ENCODE measurements at regions not wholly inside any gene's neighbourhood (a gene's known extent, or its start where the extent isn't known, plus 50 kb on each side); places are given as distances from the start of the nearest gene placed in this dataset.

DNA sequence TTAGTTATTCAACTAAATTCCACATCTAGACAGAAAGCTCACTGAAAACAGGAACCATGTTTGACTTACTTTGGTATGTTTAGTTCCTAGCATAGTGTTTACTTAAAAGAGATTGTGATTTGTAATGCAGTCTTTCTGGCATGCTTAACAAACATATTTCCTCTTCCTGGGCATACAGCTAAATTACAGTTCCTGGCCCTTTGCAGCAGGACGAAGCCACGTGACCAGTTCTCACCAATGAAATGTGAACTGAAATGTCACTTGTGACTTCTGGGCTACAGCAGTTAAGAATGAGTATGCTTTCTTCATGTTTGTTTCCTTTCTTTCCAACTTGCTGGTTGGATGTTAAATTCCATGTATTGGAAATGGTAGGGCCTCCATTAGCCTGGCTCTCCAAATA is 330.5 kb downstream of the FIGN start:
- H3K27me3 ChIP-seq (ENCODE audit: insufficient read depth, low read depth): no peaks in the 10 kb centered on the region
- H4K20me1 ChIP-seq (ENCODE audit: insufficient read depth): no peaks in the 10 kb centered on the region
- no peak overlapping the region for H3K4me2 ChIP-seq
- H3K4me1 ChIP-seq (ENCODE audit: low read depth, poor library complexity, severe bottlenecking): no peaks in the 10 kb centered on the region
- no peak overlapping the region for H2AFZ ChIP-seq (ENCODE audit: low read depth)
- no peak overlapping the region for H3K27ac ChIP-seq
- no peaks in the 10 kb centered on the region for H3K79me2 ChIP-seq (ENCODE audit: insufficient read depth, low read depth)
- H3K9ac ChIP-seq: no peak overlapping the region
- no peak overlapping the region for H3K4me3 ChIP-seq (IDR thresholded peaks at IDR 0.05; ENCODE audit: insufficient read depth, low read depth, low read length)
- no peaks in the 10 kb centered on the region for H3K36me3 ChIP-seq (ENCODE audit: insufficient read depth)
- TF ChIP-seq, protein P1, sequence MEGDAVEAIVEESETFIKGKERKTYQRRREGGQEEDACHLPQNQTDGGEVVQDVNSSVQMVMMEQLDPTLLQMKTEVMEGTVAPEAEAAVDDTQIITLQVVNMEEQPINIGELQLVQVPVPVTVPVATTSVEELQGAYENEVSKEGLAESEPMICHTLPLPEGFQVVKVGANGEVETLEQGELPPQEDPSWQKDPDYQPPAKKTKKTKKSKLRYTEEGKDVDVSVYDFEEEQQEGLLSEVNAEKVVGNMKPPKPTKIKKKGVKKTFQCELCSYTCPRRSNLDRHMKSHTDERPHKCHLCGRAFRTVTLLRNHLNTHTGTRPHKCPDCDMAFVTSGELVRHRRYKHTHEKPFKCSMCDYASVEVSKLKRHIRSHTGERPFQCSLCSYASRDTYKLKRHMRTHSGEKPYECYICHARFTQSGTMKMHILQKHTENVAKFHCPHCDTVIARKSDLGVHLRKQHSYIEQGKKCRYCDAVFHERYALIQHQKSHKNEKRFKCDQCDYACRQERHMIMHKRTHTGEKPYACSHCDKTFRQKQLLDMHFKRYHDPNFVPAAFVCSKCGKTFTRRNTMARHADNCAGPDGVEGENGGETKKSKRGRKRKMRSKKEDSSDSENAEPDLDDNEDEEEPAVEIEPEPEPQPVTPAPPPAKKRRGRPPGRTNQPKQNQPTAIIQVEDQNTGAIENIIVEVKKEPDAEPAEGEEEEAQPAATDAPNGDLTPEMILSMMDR (conservative IDR thresholded peaks at IDR 0.05; ENCODE audit: low read depth, low read length): no peak

DNA sequence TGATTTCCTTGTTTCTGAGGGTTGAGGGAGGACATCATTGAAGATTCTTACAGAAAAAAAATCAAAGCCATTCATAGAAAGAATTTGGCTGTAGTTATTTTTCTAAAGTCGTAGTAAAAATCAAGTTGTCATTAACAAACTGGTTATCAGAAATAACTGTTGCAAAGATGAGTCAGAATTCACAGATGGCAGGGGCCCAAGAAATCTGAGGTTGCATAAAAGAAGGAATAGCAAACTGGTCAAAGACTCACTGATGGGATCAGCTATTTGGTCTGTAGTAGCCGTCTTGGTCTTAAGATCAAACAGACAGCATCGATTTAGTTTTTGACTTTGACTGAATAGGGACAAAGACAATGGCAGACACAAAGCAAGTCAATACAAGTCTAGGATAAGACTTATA is 334.3 kb downstream of the FIGN start:
- no peak overlapping the region for H3K27ac ChIP-seq
- H2AFZ ChIP-seq (ENCODE audit: low read depth): no peak overlapping the region
- H3K4me3 ChIP-seq (IDR thresholded peaks at IDR 0.05; ENCODE audit: insufficient read depth, low read depth, low read length): no peak overlapping the region
- H4K20me1 ChIP-seq (ENCODE audit: insufficient read depth): no peaks in the 10 kb centered on the region
- H3K27me3 ChIP-seq (ENCODE audit: insufficient read depth, low read depth): no peaks in the 10 kb centered on the region
- no peaks in the 10 kb centered on the region for H3K4me1 ChIP-seq (ENCODE audit: low read depth, poor library complexity, severe bottlenecking)
- H3K36me3 ChIP-seq (ENCODE audit: insufficient read depth): no peaks in the 10 kb centered on the region
- H3K4me2 ChIP-seq: no peak overlapping the region
- TF ChIP-seq, protein P1 (conservative IDR thresholded peaks at IDR 0.05; ENCODE audit: low read depth, low read length): no peak
- H3K79me2 ChIP-seq (ENCODE audit: insufficient read depth, low read depth): no peaks in the 10 kb centered on the region
- H3K9ac ChIP-seq: no peak overlapping the region

DNA sequence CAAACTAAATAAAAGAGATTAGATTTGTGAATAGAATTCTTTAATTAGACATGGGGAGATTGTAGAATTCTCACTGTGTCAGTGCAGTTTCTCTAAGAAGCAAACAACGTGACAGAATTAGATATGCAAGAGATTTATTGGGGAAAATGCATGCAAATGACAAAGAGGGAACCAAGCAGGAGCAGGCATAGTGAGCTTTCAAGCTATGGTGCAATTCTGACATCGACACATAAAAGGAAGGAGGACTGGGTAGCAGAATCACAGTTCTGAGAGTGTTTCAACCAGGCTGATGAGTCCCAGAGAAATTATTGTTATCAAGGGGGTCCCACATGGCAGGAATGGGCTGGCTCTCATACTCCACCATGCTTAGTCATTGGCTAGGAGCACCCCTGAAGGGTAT is 338.4 kb downstream of the FIGN start:
- Histone ChIP-seq H4K20me1 (ENCODE audit: insufficient read depth) (no peaks in the 10 kb centered on the region), H3K27me3 (ENCODE audit: insufficient read depth, low read depth) (no peaks in the 10 kb centered on the region), H3K4me1 (ENCODE audit: low read depth, poor library complexity, severe bottlenecking) (no peaks in the 10 kb centered on the region), H3K36me3 (ENCODE audit: insufficient read depth) (no peaks in the 10 kb centered on the region), H3K79me2 (ENCODE audit: insufficient read depth, low read depth) (no peaks in the 10 kb centered on the region), H3K4me3 (IDR thresholded peaks at IDR 0.05; ENCODE audit: insufficient read depth, low read depth, low read length) (no peak overlapping the region), H2AFZ (ENCODE audit: low read depth) (no peak overlapping the region), H3K27ac (no peak overlapping the region), H3K4me2 (no peak overlapping the region), H3K9ac (no peak overlapping the region)
- TF ChIP-seq, protein P1 (conservative IDR thresholded peaks at IDR 0.05; ENCODE audit: low read depth, low read length): no peak

DNA sequence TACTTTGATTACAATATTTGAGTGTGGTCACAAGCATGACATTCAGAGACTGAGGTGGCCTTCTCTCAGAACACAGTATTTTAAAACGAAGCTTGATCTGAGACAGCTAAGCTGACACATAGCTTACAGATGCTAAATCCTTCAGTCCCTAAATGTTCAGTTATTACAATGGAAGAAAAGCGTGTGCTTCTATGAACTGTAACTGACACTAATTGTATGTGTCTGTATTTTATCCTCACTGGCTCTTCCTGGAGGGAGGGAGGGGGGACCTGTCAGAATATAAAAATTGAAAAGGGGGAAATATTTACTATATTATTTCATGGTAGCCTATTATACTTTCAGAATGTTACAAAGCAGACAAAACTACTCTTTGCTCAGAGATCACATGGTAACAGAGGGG is 340.2 kb downstream of the FIGN start:
- no peaks in the 10 kb centered on the region for H3K4me1 ChIP-seq (ENCODE audit: low read depth, poor library complexity, severe bottlenecking)
- H3K27ac ChIP-seq: no peak overlapping the region
- H3K9ac ChIP-seq: no peak overlapping the region
- no peaks in the 10 kb centered on the region for H3K36me3 ChIP-seq (ENCODE audit: insufficient read depth)
- no peak overlapping the region for H2AFZ ChIP-seq (ENCODE audit: low read depth)
- no peaks in the 10 kb centered on the region for H3K79me2 ChIP-seq (ENCODE audit: insufficient read depth, low read depth)
- H3K4me2 ChIP-seq: no peak overlapping the region
- H3K4me3 ChIP-seq (IDR thresholded peaks at IDR 0.05; ENCODE audit: insufficient read depth, low read depth, low read length): no peak overlapping the region
- TF ChIP-seq, protein P1 (conservative IDR thresholded peaks at IDR 0.05; ENCODE audit: low read depth, low read length): no peak
- no peaks in the 10 kb centered on the region for H3K27me3 ChIP-seq (ENCODE audit: insufficient read depth, low read depth)
- H4K20me1 ChIP-seq (ENCODE audit: insufficient read depth): no peaks in the 10 kb centered on the region

DNA sequence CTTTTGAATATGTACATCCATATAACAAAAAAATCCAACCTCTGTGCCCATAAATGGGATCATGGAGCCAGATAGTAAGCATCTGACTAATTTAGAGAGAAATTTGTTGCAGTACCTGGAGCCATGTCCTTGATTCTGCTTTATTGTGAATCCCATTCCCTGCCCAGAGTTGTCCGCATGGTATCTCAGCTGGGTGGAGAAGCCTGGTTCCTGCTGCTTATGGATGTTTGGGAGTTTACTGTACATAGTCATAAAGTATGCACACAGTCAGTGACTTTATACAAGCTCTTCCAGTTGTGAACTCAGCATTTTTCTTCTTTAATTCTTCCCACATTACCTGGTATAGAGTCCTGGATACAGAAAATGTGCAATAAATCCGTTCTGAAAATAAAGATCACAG is 346.0 kb downstream of the FIGN start:
- TF ChIP-seq, protein P1 (conservative IDR thresholded peaks at IDR 0.05; ENCODE audit: low read depth, low read length): no peak
- no peak overlapping the region for H3K27ac ChIP-seq
- H4K20me1 ChIP-seq (ENCODE audit: insufficient read depth): no peaks in the 10 kb centered on the region
- H3K4me3 ChIP-seq (IDR thresholded peaks at IDR 0.05; ENCODE audit: insufficient read depth, low read depth, low read length): no peak overlapping the region
- no peaks in the 10 kb centered on the region for H3K36me3 ChIP-seq (ENCODE audit: insufficient read depth)
- no peaks in the 10 kb centered on the region for H3K4me1 ChIP-seq (ENCODE audit: low read depth, poor library complexity, severe bottlenecking)
- H3K79me2 ChIP-seq (ENCODE audit: insufficient read depth, low read depth): no peaks in the 10 kb centered on the region
- no peak overlapping the region for H3K9ac ChIP-seq
- H2AFZ ChIP-seq (ENCODE audit: low read depth): no peak overlapping the region
- H3K4me2 ChIP-seq: no peak overlapping the region
- no peaks in the 10 kb centered on the region for H3K27me3 ChIP-seq (ENCODE audit: insufficient read depth, low read depth)
